ENCODE measurements at regions not wholly inside any gene's neighbourhood (a gene's known extent, or its start where the extent isn't known, plus 50 kb on each side); places are given as distances from the start of the nearest gene placed in this dataset.
"Not testable (repeated sequence)": the region's sequence is repeated elsewhere in the genome, so short reads cannot be mapped to it uniquely, and the experiment has no call there.

DNA sequence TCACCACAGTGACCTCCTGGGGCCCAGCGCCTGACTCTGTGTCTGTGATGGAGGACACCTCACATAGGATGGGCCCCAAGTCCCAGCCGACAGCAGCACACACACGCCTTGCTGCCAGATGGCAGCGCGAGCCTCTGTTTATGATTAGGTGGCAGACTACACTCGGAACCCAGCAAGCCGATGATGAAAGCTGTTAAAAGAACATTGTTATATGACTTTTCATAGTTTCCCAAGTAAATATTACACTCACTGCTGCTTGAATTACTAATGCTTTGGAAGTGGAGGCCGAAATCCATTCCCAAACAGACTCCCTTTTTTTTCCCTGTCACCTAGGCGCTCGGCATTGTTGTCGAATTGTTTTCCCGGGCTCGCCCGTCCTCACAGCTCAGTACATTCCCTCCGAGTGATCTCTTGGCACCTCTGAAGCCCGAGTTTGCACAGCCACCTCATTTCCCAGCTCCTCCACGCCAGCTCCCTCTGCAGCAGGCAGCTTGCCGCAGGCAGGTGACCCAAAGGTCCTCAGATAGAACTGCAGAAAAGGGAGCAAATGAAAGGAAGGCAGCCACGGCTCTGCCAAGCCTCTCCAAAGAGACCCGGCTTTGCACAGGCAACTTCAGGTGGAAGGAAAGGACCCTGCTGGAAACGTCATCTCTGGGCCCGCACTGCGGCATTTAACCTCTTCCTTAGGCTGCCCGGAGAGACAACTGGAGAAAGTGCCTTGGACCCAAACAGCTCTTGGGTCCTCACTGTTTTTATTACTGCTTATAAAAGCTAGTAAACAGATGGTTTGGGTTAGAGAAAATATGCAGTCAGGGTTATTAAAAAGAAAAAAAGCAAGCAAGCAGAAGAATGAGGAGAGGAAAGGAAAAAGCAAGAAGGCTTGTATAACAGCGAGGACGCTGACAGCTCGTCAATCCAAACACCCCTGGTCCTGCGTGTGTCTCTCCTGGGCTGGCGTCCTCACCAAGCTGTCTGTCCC lies 72.2 kb upstream of the SLC25A33 start:
- peak; percentile 39 for DNase-seq

DNA sequence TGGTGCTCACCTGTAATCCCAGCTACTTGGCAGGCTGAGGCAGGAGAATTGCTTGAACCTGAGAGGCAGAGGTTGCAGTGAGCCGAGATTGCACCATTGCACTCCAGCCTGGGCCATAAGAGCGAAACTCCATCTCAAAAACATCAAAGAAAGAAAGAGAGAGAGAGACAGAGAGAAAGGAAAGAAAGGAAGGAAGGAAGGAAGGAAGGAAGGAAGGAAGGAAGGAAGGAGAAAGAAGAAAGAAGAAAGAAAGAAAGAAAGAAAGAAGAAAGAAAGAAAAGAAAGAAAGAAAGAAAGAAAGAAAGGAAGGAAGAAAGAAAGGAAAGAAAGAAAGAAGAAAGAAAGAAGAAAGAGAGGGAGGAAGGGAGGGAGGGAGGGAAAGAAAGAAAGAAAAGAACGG lies 69.4 kb upstream of the SLC25A33 start:
- not testable (repeated sequence) for DNase-seq

DNA sequence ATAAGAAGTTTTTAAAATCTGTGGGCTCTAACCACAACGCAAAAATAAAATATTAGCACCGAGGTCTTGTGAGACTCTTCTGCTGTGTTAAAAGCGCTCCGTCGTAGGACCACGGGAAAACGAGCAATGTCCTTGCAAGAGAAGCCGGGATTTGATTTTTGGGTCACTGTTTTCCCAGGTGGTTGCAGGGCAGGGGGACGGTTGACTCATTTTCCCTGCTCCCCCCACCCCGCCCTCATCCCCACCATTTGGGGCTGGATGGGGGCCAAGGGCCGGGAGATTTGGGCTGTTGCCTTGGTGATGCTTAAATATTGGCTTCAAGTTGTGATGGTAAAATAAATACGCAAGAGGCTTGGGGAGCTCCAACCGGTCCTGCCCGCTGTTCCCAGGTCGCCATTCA lies 67.6 kb upstream of the SLC25A33 start:
- no peak for DNase-seq

DNA sequence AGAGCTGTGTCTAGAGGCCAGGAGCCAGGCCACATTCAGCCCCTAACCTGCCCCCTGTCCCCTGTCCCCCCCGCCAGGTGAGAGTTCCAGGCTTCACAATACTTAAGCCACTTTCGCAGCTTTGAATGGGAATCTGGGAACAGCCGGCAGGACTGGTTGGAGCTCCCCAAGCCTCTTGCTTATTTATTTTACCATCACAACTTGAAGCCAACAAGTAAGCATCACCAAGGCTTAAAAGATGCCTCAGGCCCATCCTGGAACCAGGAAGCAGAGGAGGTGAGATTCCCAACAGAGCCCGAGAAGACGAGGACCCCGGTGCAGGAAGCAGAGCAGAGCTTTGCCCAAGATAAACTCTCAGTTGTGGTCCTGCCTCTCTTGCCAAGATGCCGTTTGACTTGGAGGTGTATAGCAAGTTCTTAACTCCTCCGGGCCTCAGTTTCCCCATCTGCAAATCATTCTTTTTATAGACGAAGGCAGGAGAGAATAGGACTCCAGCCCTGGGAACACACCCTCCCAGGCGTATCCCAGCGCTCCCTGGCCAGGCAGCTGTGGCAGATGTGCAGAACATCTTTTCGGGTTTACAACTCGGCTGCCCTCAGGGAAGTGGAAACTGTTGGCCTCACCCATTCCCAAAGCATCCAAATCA lies 66.8 kb upstream of the SLC25A33 start:
- DNase-seq = no peak

DNA sequence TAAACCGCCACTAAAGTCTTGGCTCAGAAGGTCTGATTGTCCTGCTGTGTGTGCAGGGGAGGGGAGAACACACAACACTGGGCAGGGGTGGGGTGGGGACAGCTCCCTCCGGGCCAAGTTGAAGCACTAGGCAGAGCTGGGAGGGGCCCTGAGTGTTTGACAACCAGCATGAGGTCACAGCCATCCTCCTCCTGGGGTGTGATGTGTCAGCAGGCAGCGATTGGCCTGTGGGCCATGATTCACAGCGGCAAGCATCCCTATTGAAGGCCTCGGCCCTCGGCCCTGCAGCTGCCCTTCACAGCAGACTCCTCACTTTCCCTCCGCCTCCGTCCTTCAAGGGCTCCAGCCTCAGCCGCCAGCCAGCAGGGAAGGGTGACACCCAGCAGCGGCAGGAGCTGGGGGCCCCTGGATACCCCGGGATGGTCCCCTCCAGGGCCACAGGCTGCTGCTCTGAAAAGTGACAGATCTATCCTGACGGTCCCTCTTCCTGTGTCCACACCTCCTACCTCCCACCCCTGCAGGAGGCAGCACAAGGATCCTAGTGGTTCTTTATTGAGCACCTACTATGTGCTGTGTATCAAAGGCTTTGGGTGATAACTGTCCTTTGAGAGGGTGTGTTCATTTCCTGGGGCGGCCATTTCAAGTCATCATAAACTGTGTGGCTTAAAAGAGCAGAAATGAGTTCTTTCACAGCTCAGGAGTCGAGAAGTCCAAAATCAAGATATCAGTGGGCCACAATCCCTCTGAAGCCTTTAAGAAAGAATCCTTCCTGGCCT lies 66.0 kb upstream of the SLC25A33 start:
- DNase-seq = peak; percentile 90

DNA sequence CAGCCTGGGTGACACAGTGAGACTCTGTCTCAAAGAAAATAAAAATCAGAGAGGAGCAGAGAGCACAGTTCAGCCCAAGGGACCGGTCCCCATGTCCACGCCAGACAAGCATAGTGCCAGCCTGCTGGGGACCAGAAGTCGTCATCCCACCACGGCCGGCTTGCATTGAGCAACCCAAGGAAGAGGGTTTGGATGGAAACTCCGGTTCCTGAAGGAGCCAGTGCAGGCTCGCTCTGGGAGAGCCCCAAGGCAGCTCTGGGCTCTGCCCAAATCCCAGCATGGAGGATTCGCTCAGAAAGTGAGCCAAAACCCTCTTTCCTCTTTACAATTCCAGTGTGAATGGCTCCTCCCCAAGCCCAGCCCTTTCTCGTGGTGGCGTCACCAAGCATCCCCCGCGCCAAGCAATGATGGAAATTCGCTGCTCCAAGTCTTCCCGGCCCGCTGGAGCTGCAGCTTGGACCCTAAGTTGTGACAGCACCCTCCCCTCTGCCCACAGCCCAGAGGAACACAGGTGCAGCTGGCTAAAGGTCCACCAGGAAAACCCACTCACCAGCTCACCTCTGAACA lies 64.1 kb upstream of the SLC25A33 start:
- DNase-seq = no peak

DNA sequence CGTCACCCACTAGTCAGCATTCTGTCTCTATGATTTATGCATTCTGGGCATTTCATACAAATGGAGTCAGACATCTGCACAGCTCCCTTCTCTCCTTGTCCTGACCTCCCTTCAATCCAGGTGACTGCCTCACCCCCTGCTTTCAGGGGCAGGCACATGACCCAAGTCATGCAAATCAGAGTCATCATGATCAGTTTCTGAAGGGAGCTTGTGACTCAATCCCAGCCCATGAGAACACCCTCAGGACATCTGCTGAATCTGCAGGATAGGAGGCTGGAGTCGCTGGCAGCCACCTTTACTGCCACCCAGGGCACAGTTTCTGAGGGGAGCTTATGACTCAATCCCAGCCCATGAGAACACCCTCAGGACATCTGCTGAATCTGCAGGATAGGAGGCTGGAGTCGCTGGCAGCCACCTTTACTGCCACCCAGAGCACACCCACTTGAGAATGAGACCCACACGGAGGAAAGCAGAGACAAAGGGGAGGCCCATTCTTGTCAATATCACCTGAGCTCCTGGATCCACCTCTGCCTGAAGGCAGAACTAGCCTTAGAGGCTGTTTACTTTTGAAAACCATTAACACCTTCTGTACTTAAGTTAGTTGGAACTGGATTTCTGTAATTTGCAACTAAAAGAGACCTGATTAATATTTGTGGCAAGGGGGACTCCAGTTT lies 62.3 kb upstream of the SLC25A33 start:
- no peak for DNase-seq

DNA sequence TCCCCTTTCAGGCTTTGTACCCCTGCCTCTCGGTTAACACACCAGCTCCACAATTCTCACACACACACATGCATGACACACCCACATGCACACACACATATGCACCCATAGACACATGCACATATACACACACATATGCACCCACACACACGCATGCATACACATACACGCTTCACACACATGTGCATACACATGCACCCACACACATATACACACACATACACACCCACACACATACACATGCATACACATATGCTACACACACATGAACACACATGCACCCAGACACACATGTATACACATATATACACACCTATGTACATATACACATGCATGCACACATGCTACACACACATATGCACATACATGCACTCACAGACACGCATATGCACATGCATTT lies 61.7 kb upstream of the SLC25A33 start:
- no peak for DNase-seq

DNA sequence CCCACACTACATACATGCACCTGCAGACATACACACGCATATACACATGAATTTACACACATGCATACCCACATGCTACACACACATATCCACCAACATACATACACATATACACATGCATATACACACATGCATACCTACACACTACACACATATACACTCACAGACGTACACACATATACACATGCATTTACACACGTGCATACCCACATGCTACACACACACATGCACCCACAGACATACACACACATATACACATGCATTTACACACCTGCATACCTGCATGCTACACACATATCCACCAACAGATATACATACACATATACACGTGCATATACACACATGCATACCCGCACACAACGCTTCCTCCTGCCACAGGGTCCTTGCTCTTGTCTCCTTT lies 61.2 kb upstream of the SLC25A33 start:
- DNase-seq = no peak

DNA sequence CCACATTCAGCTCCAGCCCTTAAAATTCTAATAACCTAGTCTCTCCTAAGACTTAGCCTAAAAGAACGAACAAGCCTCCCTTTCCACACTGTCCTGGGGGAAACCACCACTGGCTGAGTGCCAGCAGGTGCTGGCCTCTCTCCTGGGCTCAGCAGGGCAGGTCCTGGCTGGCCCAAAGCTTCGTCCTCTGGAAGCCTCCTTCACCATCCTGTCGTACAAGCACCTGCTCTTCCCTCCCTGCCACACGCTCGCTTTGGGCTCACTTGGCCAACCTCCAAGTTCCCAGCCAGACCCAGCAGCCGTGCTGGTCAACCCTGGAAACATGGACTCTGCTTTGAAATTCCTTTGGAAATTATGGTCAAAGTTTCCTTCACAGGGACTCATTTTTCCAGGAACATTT lies 58.2 kb upstream of the SLC25A33 start:
- no peak for DNase-seq

DNA sequence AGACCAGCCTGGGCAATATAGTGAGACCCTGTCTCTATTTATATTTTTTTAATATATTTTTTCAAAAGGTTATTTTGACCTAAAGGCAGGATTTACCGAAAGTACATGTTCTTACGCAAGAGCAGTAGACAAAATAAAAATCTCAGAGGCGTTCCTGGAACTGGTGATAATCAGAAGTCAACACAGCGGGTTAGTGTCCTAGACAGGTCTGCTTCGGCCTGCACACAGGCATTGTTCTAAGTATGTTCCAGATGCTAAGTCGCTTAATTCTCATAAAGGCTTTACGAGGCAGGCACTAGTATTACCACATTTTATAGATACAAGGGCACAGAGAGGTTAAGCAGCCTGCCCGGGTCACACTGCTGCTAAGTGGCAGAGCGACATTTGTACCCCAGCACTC lies 56.9 kb upstream of the SLC25A33 start:
- DNase-seq = no peak

DNA sequence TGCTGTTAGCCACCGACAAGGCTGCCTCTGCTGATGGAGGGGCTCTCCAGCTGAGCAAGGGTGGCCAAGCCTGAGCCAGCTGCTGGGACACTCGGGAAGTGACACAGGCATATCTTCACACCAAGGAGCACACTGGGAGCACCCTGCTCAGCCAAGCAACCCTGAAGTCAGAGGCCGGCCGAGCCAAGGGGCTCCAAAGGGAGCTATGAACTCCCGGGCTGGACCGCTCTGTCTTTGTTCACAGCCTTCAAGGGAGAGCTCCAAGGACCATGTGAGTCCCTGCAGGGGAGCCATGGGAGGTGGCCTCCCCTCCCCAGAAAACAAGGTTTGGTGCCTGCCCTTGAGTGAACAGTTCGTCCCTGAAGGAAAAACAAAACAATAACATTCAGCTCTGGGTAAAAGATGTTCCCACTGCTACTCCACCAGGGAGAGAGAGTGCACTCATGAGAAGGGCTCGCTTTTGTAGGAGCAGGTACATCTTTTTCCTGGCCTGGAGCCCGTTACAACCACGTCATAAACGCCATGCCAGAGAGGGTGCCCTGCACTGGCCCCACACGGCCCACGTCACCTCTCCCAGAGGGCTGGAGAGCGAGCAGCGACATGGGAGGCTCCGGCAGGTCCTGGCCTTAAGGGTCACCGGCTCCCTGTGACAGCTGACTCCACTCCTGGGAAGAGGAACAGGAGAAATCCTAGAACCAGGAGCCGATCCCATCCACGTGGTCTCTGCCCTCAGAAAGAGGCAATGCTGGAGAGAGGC lies 56.3 kb upstream of the SLC25A33 start:
- no peak for DNase-seq

DNA sequence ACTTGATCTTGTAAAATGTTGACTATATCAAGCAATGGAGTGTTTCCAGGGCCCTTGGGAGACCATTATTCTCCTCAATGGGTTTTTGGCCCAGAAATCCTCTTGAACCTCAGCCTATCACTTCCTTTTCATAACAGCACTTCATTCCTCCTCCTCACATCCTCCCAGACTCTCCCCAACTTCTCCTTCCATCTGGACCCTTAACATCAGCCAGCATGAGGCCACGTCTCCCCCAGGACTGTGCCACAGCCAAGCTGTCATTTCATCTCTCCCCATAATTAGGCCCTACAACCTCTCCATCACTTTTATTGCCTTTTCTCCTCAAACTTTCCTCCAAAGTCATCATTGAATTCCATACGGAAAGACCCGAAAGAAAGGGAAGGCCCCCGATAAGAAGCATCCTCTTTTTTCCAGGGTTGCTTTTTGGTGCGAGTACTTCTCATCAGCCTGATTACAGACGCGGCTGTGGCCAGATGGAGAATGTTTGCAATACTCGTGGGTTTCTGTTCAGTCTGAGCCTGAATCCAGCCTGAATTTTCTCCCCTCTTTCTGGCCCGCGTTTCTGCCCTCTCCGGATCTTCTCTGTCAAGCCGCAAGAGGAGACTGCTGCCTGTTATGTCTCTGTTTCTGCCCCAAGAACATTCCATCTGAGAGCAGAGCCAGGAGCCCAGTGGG lies 52.7 kb upstream of the SLC25A33 start:
- DNase-seq = peak; percentile 19
